ENCODE measurements at regions not wholly inside any gene's neighbourhood (a gene's known extent, or its start where the extent isn't known, plus 50 kb on each side); places are given as distances from the start of the nearest gene placed in this dataset.

- TF ChIP-seq POLR2A (IDR thresholded peaks at IDR 0.05; ENCODE audit: extremely low read depth, insufficient read length): no peak
- TF ChIP-seq, protein P1, sequence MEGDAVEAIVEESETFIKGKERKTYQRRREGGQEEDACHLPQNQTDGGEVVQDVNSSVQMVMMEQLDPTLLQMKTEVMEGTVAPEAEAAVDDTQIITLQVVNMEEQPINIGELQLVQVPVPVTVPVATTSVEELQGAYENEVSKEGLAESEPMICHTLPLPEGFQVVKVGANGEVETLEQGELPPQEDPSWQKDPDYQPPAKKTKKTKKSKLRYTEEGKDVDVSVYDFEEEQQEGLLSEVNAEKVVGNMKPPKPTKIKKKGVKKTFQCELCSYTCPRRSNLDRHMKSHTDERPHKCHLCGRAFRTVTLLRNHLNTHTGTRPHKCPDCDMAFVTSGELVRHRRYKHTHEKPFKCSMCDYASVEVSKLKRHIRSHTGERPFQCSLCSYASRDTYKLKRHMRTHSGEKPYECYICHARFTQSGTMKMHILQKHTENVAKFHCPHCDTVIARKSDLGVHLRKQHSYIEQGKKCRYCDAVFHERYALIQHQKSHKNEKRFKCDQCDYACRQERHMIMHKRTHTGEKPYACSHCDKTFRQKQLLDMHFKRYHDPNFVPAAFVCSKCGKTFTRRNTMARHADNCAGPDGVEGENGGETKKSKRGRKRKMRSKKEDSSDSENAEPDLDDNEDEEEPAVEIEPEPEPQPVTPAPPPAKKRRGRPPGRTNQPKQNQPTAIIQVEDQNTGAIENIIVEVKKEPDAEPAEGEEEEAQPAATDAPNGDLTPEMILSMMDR (IDR thresholded peaks at IDR 0.05; ENCODE audit: low read depth, low read length): no peak
Measured at GRCh38 chr11:11769362-11769761, 72.4 kb upstream of the USP47 start.
